GM21529 (cell line): ENCODE measurements at regions not wholly inside any gene's neighbourhood (a gene's known extent, or its start where the extent isn't known, plus 50 kb on each side); places are given as distances from the start of the nearest gene placed in this dataset.
"Not testable (repeated sequence)": the region's sequence is repeated elsewhere in the genome, so short reads cannot be mapped to it uniquely, and the experiment has no call there.

ENCODE experiments used
- ATAC-seq: cut with Tn5 transposase; IDR thresholded peaks from one replicate; pipeline ENCODE4 v1.9.1; 2021; ENCODE audit not compliant: unreplicated experiment

GRCh38 chr6:84582997-84583396 lies 181.4 kb downstream of the TBX18 start:
- ATAC-seq: no peak

GRCh38 chr6:84581494-84582259 lies 182.7 kb downstream of the TBX18 start:
- ATAC-seq: peak; percentile 55

- ATAC-seq: no peak
Observed at GRCh38 chr6:84579404-84579803, 185.0 kb downstream of the TBX18 start.

GRCh38 chr6:84576029-84576428 lies 188.4 kb downstream of the TBX18 start:
- ATAC-seq: no peak

- ATAC-seq: peak; percentile 92
Observed at GRCh38 chr6:84575264-84575663, 189.1 kb downstream of the TBX18 start.

GRCh38 chr6:84569882-84570281 lies 194.5 kb downstream of the TBX18 start:
- ATAC-seq: no peak

GRCh38 chr6:84568971-84569370 lies 195.4 kb downstream of the TBX18 start:
- no peak for ATAC-seq

GRCh38 chr6:84565718-84566117 lies 198.7 kb downstream of the TBX18 start:
- ATAC-seq: not testable (repeated sequence)

GRCh38 chr6:84560436-84561390 lies 203.7 kb downstream of the TBX18 start:
- no peak for ATAC-seq

- ATAC-seq: no peak
Observed at GRCh38 chr6:84556541-84557335, 207.7 kb downstream of the TBX18 start.

- no peak for ATAC-seq
Observed at GRCh38 chr6:84554706-84555105, 209.7 kb downstream of the TBX18 start.

GRCh38 chr6:84554074-84554473 lies 210.3 kb downstream of the TBX18 start:
- no peak for ATAC-seq

GRCh38 chr6:84553527-84553926 lies 210.9 kb downstream of the TBX18 start:
- ATAC-seq: no peak

GRCh38 chr6:84551797-84552196 lies 212.6 kb downstream of the TBX18 start:
- ATAC-seq: no peak

- ATAC-seq: no peak
Observed at GRCh38 chr6:84549917-84550316, 214.5 kb downstream of the TBX18 start.

- ATAC-seq: no peak
Observed at GRCh38 chr6:84547341-84547801, 217.0 kb downstream of the TBX18 start.

- no peak for ATAC-seq
Observed at GRCh38 chr6:84546427-84546914, 217.9 kb downstream of the TBX18 start.

- ATAC-seq: no peak
Observed at GRCh38 chr6:84539122-84539856, 225.1 kb downstream of the TBX18 start.

GRCh38 chr6:84536885-84537638 lies 227.3 kb downstream of the TBX18 start:
- no peak for ATAC-seq
